Uterus (tissue), 3 donors: ENCODE measurements at regions not wholly inside any gene's neighbourhood (a gene's known extent, or its start where the extent isn't known, plus 50 kb on each side); places are given as distances from the start of the nearest gene placed in this dataset.

Experiments
- DNase-seq, 2 donors: peaks; one replicate each; pipeline ENCODE4 v3.0.0-alpha.2; 2019 to 2020
- H3K27ac ChIP-seq, 2 donors: fragments of 200-600 bp; sonication (generic); 1 replicate in 1 of 2; 2 replicates in 1 of 2; pipeline ENCODE4 v1.5.1; 2016 to 2018
- H3K27me3 ChIP-seq, 2 donors: fragments of 200-600 bp; sonication (generic); one replicate each; pipeline ENCODE4 v1.5.1; 2018 to 2019; ENCODE audit warnings: control low read depth in 1 of 2
- H3K36me3 ChIP-seq, 2 donors: fragments of 200-600 bp; sonication (generic); one replicate each; pipeline ENCODE4 v1.5.1; 2019; ENCODE audit warnings: control low read depth in 1 of 2
- H3K4me1 ChIP-seq, 2 donors: fragments of 200-600 bp; sonication (generic); one replicate each; pipeline ENCODE4 v1.5.1; 2018 to 2019; ENCODE audit warnings: control low read depth in 1 of 2
- H3K4me3 ChIP-seq, 2 donors: fragments of 200-600 bp; sonication (generic); 1 replicate in 1 of 2; 2 replicates in 1 of 2; pipeline ENCODE4 v1.5.1; 2018 to 2019; ENCODE audit warnings: mild to moderate bottlenecking in 1 of 2
- H3K9me3 ChIP-seq, 2 donors: fragments of 200-600 bp; sonication (generic); one replicate each; pipeline ENCODE4 v1.5.1; 2019; ENCODE audit warnings: control low read depth in 1 of 2
- CTCF ChIP-seq, 4 experiments: fragments of 200-600 bp in 2 of 4; fragments of 450-650 bp in 2 of 4; sonication (generic) in 2 of 4; IDR thresholded peaks; one replicate each; pipeline ENCODE4 v1.5.1; 2016 to 2019; ENCODE audit warnings: antibody characterized with exemption in 4 of 4, mild to moderate bottlenecking in 2 of 4, moderate library complexity in 1 of 4
- POLR2A ChIP-seq, 2 donors: fragments of 450-650 bp; IDR thresholded peaks; one replicate each; pipeline ENCODE4 v1.6.1; 2016; ENCODE audit warnings: antibody characterized with exemption in 2 of 2, mild to moderate bottlenecking in 1 of 2, moderate library complexity in 1 of 2
- intact Hi-C: fragments of 100-400 bp; cut with DNase I; formaldehyde crosslinking; loops from one replicate; pipeline ENCODE4 v1.15.1; 2023; ENCODE audit warnings: low total_unique reads
- donor health status: DM: yes; HTN: yes; CAD: no.

GRCh38 chr19:5260381-5260967, 80.1 kb downstream of the PTPRS start:
- H3K9me3 ChIP-seq = peaks cover 0 to 11% of the 10 kb centered on the region in 2 donors
- no peaks in the 10 kb centered on the region for H3K36me3 ChIP-seq
- TF ChIP-seq CTCF (IDR thresholded peaks at IDR 0.05) = no peak
- TF ChIP-seq POLR2A (IDR thresholded peaks at IDR 0.05) = no peak
- no peaks in the 10 kb centered on the region for H3K4me1 ChIP-seq
- intact Hi-C loops = no loop called here
- no peaks in the 10 kb centered on the region for H3K27me3 ChIP-seq
- H3K27ac ChIP-seq = no peak overlapping the region
- no peak overlapping the region for H3K4me3 ChIP-seq
- no peak for DNase-seq

DNA sequence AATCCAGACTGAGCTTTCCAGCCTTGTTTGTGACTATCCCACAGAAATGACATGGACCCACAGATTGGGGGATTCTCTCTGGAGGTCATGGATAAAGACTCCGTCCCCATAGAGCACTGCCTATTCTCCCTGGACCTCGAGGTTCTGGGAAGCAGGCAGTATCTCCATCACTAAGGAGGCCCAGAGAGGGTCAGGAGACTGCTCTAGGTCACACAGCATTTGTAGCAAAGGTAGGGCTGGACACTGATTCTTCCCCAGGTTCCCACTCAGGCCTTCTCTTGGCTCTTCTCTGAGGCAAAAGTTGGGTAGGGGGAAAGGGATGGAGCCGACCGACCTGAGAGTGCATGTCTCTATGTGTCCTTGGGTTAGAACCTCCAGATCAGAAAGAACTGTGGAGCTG, 80.9 kb downstream of the PTPRS start:
- Histone ChIP-seq H3K36me3 (no peaks in the 10 kb centered on the region), H3K27ac (no peak overlapping the region), H3K4me1 (no peaks in the 10 kb centered on the region), H3K9me3 (peaks cover 0 to 16% of the 10 kb centered on the region in 2 donors), H3K4me3 (no peak overlapping the region), H3K27me3 (no peaks in the 10 kb centered on the region)
- intact Hi-C loops = no loop called here
- no peak for DNase-seq
- TF ChIP-seq POLR2A (IDR thresholded peaks at IDR 0.05) (no peak), CTCF (IDR thresholded peaks at IDR 0.05) (no peak)

- peaks cover 0 to 18% of the 10 kb centered on the region in 2 donors for H3K9me3 ChIP-seq
- intact Hi-C loops = no loop called here
- H3K27ac ChIP-seq = no peak overlapping the region
- no peak overlapping the region for H3K4me3 ChIP-seq
- no peaks in the 10 kb centered on the region for H3K27me3 ChIP-seq
- TF ChIP-seq CTCF (IDR thresholded peaks at IDR 0.05) (no peak), POLR2A (IDR thresholded peaks at IDR 0.05) (no peak)
- no peaks in the 10 kb centered on the region for H3K4me1 ChIP-seq
- DNase-seq = no peak
- no peaks in the 10 kb centered on the region for H3K36me3 ChIP-seq
Measured at GRCh38 chr19:5257155-5258045, 83.2 kb downstream of the PTPRS start.

- Histone ChIP-seq H3K36me3 (no peaks in the 10 kb centered on the region), H3K27me3 (no peaks in the 10 kb centered on the region), H3K4me3 (no peak overlapping the region), H3K9me3 (peaks cover 0 to 18% of the 10 kb centered on the region in 2 donors), H3K4me1 (no peaks in the 10 kb centered on the region), H3K27ac (no peak overlapping the region)
- intact Hi-C loops = no loop called here
- TF ChIP-seq CTCF (IDR thresholded peaks at IDR 0.05) (no peak), POLR2A (IDR thresholded peaks at IDR 0.05) (no peak)
- no peak for DNase-seq
Measured at GRCh38 chr19:5255602-5256231, 84.9 kb downstream of the PTPRS start.

GRCh38 chr19:5254944-5255343, 85.7 kb downstream of the PTPRS start:
- H3K9me3 ChIP-seq = peaks cover 0 to 18% of the 10 kb centered on the region in 2 donors
- intact Hi-C loops = no loop called here
- no peaks in the 10 kb centered on the region for H3K4me1 ChIP-seq
- TF ChIP-seq POLR2A (IDR thresholded peaks at IDR 0.05) (no peak), CTCF (IDR thresholded peaks at IDR 0.05) (no peak)
- no peaks in the 10 kb centered on the region for H3K36me3 ChIP-seq
- H3K27me3 ChIP-seq = no peaks in the 10 kb centered on the region
- H3K4me3 ChIP-seq = no peak overlapping the region
- DNase-seq = no peak
- no peak overlapping the region for H3K27ac ChIP-seq
